OCI-LY1 (cell line): ENCODE measurements at regions not wholly inside any gene's neighbourhood (a gene's known extent, or its start where the extent isn't known, plus 50 kb on each side); places are given as distances from the start of the nearest gene placed in this dataset.

Experiments
- CTCF ChIP-seq: fragments of 200-600 bp; sonication (generic), shearing (Covaris generic); IDR thresholded peaks from 2 replicates; pipeline ENCODE4 v1.5.1; 2017; ENCODE audit warnings: mild to moderate bottlenecking, antibody characterized with exemption, low read length, moderate library complexity, mixed read lengths
- EZH2 ChIP-seq: fragments of 200-600 bp; sonication (generic), shearing (Covaris generic); IDR thresholded peaks from 2 replicates; pipeline ENCODE4 v1.8.0; 2017; ENCODE audit warnings: borderline replicate concordance, mixed run types, mild to moderate bottlenecking, antibody characterized with exemption, low read length, moderate library complexity, mixed read lengths

DNA sequence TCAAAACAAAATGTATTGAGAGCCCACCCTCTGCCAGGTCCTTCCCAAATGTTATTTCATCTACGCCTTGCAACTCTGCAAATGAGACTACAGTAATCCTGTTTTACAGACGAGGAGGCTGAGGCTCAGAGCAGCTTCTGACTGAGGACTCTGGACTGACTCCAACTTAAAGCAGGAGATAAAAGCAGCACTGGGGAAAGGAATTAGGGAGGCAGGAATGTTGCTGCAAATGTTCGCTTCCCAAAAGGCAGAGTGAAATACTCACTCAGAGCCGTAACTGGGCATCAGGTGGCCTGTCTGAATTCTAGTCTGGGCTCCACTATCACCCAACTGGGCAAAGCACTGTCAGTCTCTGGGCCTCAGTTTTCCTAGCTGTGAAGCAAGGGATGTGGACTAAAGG, 94.7 kb upstream of the SRD5A3 start:
- no peak for TF ChIP-seq CTCF
- no peak for TF ChIP-seq EZH2
